HG02852 (cell line): ENCODE measurements at regions not wholly inside any gene's neighbourhood (a gene's known extent, or its start where the extent isn't known, plus 50 kb on each side); places are given as distances from the start of the nearest gene placed in this dataset.
"Not testable (repeated sequence)": the region's sequence is repeated elsewhere in the genome, so short reads cannot be mapped to it uniquely, and the experiment has no call there.

Source experiments
- ATAC-seq: cut with Tn5 transposase; IDR thresholded peaks from one replicate; pipeline ENCODE4 v1.9.1; 2021; ENCODE audit warnings: mild to moderate bottlenecking, moderate library complexity; ENCODE audit not compliant: unreplicated experiment

DNA sequence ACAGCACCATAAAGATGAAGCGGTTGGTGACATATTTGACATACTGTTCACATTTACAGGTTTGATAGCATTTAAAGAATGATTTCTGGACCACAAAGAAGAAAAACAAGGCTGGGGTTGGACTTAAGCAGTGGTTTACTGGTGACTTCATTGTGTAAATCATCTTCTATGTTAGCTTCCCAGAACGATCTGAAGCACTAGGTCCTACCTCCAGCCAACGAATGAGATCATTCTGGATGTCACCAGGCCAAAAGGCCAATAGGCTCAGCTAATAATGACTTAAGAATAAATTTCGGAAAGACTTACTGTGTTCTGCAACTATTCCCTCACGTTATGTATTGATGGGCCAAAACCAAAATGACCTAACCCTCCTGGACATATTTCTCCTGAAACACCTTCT is 675.3 kb upstream of the CCNG1 start:
- ATAC-seq: no peak

DNA sequence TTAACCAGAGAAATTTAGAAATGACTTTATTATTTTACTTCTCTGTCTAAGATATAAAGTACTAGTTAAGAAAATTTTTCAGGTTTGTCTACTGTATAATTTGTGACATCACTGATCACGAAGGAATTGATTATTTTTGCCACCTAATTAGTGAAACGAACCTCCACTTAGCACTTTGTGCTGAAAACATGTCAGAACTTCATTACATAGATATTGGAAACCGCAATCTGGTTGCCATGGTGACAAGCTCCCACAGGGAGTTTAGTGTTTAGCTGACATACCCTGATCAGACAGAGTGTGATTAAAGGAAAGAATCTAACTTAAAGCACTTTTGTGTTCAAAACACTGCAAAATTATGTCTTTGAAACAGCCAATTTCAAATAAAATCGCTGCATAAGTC is 668.4 kb upstream of the CCNG1 start:
- no peak for ATAC-seq

DNA sequence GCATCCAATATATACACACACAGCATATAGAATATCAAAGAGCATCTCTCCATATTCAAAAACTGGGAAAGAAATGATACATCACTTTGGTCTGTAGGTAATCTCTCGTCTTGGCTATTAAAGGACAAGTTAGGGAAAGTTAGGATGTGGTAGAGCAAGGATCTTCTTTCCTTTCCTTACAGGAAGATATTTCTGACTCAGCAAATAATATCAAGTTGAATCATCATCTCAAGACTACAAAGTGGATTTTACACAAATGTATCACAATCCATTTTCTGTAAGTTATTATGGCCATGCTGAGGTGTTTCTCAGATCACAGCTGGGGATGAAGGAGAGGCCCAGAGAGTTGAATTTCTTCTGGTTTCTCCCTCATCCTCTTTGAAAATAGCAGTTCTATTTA is 651.7 kb upstream of the CCNG1 start:
- no peak for ATAC-seq

DNA sequence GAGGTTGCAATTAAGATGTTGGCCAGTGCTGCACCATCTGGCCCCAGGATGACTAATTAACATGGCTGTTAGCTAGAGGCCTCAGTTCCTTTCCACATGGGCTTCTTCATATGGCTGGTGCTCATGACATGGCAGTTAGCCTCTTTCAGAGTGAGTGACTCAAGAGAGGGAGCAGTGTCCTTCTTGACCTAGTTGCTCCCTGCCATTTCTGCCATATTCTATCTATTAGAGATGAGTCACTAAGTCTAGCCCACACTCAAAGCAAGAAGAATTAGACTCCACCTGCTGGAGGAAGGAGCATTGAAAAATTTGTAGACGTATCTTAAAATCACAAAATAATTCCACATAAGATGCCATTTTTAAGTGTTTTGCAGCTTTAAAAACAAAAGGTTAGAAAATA is 651.2 kb upstream of the CCNG1 start:
- ATAC-seq: no peak

DNA sequence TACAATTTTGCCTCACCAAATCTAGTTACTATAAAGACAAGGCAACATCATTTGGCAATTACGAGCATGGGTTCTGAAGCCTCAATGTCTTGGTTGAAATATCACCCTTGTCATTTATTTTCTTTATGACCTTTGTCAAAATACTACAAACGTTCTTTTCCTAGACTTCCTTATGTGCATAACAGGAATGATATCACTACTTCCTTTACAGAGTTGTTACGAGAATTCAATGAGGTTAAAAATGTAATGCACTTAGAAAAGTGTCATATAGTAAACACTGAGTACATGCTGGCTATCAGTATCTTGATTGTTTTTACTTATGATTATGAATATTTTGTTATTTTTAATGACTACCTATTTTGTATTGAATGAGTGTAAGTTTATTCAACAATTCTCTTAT is 640.9 kb upstream of the CCNG1 start:
- no peak for ATAC-seq

DNA sequence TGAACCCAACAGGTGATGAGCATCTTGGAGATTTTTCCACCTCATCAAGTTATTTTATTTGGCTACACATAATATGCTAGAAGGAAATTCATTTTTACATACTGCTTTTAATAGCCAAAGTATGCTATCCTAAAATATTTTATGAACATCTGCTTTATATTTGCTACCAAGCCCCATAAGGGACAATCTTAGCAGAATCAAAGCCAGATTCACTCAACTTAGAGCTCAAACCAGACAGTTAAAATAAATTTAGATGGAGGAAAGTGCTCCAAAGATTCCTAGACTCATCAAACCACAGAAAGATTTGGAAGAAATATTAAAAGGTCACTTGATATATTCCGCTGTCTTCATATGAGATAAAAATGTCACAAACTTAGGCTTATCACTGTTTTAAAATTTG is 637.1 kb upstream of the CCNG1 start:
- ATAC-seq: no peak

DNA sequence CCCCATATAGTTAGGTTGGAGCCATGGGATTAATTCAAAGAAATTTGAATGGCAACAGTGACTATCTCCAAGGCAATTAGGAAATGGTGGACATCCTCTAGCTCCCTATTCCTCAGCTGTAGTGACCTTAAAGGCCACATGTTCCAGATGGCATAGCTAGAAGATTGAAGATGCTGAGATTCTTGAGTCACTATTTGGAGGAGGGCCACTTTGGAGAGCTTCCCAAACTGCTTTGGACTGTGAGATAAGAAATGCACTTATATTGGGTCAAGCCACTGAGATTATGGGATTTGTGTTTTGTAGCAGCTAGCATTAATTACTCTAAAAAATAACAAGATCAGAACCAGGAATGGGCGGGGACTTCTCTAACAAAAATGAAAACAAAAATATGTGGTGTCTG is 636.2 kb upstream of the CCNG1 start:
- no peak for ATAC-seq

DNA sequence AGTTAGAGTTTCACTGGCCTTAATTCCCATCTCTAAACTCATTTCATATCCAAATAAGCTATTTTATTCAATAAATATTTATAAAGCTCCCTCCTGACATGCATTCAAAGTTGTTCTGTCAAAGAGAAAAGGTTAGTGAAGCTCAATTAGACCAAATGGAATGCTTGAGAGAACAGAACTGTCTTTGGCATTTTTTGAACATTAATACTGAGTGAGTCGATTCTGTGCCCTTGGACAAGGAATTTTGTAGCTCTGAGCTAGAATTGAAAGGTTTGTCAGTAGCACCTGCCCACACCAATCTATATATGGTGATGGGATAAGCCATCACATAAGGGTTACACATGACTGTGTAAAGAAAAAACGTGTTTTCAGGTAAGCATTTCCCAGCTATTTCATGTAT is 631.2 kb upstream of the CCNG1 start:
- ATAC-seq: no peak

DNA sequence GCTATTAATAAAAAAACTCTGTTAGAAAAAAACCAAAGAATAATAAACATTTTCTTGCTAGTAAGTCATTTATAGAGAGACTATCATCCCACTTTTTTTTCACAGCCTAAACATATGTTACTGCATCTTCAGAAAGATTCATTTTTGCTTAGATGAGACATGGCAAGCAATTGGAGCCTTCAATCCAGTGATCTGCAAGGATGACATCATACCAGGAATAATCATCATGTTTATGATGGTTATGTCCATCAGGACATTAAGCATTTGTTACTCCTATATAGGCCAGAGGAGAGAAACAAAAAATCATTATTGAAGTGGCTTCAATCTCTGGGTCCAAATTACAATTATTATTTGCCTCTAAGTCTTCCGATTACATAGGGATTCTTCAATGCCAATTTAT is 626.3 kb upstream of the CCNG1 start:
- ATAC-seq: no peak

DNA sequence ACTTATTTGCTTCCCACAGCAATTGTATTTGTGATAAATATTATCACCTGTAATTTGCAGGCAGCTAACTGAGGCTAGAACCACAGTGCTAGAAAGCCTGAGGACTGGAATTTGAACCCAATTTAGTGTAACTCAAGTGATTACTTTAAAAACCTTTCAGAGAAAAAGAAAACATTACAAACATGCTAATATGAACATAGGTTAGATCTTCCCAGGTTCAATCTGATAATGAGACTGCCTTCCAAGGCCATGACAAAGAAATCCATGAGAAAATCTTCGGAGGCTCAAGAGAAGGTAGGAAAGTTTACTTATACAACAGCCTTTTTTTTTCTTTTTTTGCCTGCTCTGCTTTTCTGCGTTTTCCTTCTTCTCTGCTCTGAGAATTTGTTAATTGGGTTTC is 620.6 kb upstream of the CCNG1 start:
- ATAC-seq: no peak

DNA sequence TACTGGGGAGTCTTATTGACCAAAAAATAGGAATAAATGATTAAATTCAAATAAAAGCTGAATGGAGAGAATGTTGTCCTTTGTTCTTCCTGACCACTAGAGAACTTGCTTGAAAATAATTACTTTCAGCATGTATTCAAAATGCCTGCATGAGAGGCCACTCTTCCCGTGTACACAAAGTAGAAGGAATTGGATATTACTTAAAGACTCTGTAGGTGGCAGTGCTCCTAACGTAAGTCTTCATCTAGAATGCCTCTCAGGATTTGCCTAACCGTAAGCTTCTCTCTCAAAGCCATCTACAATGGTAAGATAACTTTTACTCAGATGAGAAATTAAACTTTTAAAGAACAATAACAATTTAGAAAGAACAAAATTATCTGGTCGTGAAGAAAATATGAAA is 620.0 kb upstream of the CCNG1 start:
- ATAC-seq: no peak

DNA sequence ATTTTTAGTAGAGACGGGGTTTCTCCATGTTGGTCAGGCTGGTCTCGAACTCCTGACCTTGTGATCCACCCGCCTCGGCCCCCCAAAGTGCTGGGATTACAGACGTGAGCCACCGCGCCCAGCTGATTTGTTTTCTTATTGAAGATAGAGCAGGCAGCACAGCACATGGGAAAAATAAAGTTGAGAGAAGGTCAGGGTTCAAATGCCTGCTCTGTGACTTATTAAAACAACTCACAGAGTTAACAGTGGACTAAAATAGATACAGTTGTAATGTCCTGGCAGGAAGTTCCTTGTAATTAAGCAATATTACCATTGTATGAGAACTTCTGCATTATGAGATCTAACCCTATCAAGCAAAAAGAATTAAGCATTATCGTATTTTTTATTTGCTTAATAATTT is 615.7 kb upstream of the CCNG1 start:
- ATAC-seq: not testable (repeated sequence)

DNA sequence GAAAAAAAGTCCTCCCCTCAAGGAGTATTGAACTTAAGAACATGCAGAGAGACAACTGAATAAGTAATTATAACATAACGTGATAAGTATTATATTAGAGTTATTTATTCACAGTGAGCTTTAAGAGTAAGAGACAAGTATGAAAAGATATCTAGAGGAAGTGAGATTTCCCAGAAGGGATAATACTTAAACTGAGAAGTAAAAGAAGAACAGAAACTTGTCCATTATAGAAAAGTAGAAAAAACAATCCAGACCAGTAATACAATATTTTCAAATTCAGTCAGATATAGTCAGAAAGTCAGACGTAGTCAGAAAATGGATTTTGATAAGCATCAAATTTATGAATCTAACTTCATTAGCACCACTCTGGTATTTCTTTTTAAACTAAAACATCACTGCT is 613.0 kb upstream of the CCNG1 start:
- ATAC-seq: peak; percentile 85

DNA sequence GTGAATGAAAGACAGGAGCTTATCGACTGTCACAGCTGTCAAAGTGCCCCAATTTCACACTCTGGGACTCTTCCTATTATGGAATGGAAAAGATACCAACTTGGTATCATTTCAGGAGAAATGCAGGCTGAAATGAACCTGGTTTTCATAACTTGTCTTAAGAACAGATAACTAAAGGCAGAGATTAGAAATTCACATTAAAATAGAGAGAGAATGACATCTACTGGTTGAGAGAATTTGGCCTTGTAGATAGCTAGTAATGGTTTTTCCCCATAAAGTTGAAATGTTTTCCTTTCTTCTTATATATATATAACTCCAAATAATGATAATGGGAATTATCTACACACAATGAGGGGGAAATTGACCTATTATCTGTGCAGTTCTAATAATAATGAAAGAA is 600.2 kb upstream of the CCNG1 start:
- no peak for ATAC-seq

DNA sequence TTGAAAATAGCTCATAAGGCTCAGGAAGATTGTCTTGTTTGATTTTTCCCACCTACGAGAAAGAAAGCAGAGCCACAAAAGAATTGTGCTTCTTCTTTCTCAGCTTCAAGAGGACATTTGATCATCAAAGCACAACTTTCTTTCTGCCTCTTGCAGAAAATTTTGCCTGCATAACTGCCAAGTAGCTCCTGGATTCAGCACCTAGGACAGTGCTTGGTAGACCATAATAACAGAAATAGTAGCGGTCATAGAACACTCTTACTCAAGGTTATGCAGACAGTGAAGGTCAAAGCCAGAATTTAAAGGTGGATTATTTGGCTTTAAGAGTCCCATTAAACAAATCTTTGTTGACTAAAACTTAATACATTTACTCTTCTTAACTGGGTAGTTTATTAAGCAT is 594.7 kb upstream of the CCNG1 start:
- ATAC-seq: no peak

DNA sequence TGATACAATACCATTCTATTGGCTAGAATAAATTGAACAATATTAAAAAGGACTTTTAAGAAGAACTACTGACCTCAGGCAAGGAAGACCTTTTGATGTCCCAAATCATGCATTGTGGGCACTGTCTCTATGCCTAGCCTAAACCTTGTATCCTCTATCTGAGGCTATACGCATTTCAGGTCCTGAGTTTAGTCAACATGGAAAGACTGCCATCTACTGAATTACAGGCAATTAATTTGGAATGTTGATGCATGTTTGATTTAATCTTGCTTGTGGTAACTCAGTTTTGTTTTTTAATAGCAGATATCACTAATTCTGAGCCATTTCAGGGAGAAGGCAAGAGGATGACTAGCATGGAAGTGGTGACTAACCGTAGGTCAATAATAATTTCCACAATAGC is 585.3 kb upstream of the CCNG1 start:
- ATAC-seq: no peak

DNA sequence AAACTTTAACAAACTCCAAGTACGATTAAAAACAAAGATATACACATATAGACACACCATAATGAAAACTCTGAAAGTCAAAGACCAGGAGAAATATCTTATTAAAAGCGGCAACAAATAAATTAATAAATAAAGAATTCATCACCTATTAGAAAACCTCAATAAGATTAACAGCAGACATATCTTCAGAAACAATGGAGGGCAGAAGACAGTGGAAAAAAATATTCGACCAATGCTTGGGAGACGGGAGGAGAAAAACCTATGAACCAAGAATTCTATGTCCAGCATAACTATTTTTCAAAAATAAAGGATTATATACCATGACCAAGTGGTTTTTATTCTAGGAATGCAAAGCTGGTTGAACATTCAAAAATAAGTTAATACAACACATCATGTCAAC is 578.6 kb upstream of the CCNG1 start:
- no peak for ATAC-seq

DNA sequence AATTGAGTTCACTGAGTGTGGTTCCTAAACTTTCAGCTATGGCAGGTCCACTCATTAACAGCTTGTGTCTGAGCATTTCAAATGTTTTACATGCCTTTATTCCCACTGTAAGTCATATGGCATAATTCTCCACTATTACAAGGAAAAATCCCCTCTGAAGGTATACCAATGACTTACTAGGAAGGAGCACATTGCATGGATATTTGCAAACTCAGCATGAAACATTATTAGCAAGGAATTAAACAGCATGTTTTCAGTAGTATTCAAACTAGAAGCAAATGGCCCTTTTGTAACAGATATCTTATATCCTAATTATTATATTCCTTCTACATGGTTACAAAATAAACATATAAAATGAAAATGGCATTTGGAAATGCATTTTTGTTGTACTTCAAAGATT is 566.4 kb upstream of the CCNG1 start:
- no peak for ATAC-seq

DNA sequence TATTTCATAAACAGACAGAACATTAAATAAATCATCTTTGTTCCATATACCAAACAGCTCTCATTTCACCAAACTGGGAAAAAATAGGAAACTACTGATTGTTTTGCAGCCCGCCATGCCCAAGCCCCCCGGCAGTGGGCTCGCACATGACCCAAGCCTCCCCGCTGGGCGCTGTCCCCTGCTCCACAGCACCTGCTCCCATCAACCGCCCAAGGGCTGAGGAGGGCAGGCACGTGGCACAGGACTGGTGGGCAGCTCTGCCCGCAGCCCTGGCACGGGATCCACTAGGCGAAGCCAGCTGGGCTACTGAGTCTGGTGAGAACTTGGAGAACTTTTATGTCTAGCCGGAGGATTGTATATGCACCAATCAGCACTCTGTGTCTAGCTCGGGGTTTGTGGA is 554.8 kb upstream of the CCNG1 start:
- no peak for ATAC-seq

DNA sequence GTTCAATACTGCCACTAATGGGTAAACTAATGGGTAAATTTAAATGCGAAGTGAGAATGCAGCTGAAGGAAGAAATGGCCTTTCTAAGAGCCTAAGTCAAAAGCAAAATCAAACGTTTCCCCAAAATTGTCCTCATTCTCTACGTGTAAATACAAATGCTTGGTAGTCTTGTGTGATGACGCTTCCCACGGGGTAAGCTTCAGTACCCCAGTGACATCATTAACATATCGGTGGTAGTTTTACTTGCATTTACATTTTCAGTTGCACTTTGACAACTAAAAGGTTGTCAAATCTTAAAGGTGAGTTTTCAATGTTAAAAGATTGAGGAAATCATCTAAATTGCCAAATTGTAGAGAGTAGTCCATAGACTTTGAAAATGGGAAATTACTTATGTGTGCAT is 550.7 kb upstream of the CCNG1 start:
- no peak for ATAC-seq

DNA sequence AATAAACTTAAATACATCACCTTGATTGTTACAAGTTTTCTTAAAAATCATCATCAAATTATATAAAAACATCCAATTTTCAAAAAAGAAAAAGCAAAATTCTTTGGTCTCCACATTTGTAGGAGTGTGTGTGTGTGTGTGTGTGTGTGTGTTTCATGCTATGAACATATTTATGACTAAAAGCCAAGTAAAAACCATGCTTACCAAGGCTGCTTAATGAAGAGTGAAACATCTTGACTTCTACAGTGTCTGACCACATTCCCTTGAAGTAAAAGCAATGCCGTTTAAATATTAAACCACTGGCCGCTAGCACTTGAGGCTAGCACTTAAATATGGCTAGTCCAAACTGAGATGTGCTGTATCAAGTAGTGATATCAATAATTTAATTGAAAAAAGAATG is 549.1 kb upstream of the CCNG1 start:
- ATAC-seq: no peak

DNA sequence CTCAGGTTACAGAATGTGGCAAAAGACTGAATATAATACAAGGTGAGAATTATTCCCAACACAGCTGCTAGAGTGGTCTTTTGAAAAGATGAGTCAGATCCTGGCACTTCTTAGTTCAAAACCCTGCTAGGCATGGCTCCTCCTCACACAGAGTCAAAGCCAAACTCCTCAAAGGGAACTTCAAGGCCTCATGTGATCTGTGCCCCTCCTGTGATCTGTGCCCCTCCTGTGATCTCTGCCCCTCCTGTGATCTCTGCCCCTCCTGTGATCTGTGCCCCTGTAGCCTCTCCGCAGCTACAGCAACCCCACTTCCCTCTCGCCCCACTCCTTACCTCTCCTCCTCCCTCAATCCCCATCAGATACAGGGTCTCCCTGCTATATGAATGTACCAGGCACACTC is 525.5 kb upstream of the CCNG1 start:
- ATAC-seq: no peak

DNA sequence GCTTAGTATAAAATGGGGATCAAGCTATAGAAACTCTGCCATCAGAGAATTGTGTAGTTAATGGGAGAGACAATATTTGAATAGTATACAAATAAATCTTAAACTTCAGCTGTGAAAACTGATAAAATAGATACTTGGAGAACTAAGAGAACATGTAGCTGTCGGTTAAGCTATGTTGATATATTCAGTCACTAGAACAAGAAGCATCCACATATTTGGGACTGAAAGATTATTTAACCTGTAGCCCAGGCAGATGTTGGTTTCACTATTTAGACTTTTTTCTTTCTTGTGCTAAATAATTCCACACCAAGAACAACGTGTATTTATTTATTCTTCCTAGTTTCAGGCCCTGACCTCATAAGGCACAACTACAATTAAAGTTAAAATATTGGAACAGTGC is 521.0 kb upstream of the CCNG1 start:
- ATAC-seq: no peak

DNA sequence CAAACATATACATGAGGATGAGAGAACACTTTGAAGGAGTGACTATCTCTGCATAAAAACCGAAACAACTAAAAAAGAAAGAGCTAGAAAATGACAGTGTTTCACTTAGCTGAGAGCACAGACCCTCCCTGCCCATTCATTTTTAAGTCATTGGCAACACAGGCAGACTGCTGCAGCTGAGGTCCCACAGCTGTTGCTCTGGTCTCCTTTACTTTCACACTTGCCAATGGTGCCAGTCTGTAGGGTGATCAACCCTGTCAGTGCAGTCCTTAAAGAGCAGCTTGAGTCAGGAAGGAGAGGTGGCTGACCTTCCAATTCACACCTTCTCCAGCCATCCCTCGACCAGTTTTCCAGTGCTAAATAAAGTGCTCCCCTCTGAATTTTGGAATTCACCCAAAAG is 508.3 kb upstream of the CCNG1 start:
- no peak for ATAC-seq
